HG02938 (cell line): ENCODE measurements at regions not wholly inside any gene's neighbourhood (a gene's known extent, or its start where the extent isn't known, plus 50 kb on each side); places are given as distances from the start of the nearest gene placed in this dataset.
A peak's percentile ranks its signal among the peaks of the same experiment; 100 is the strongest.

ENCODE experiments used
- ATAC-seq: cut with Tn5 transposase; IDR thresholded peaks from one replicate; pipeline ENCODE4 v1.9.1; 2021; ENCODE audit warnings: mild to moderate bottlenecking, moderate library complexity; ENCODE audit not compliant: unreplicated experiment

DNA sequence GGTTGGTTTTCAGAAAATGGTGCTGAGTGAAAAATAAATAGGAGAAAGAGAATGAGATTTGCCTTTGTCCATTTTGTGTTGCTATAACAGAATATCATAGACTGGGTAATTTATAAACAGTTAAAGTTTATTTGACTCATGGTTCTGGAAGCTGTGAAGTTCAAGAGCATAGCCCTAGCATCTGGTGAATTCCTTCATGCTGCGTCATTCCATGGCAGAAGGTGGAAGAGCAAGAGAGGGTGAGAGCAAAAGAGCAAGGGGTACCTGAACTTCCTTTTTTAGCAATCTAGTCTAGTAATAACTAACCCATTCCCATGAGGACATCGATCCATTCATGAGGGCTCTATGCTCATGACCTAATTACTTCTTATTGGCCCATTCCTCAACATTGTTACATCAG, 209.1 kb upstream of the ZP4 start:
- ATAC-seq: no peak

DNA sequence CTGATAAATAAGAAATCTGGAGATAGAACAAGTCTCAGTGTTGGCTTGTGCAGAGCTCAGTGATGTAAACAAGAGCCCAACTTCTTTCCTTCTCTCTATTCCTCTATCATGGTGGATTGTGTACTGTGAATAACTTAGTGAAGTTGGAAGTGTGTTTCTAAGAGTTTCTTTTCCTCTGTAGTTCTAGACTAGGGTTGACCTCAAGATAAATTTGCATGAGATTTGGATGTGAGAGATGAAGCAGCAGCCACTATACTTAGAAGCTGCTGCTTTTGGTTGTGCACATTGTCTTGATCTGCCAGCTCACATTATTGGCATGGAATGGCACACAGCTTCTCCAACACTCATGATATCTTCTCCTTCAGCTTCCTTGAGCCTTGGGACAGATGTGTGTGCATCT, 198.9 kb upstream of the ZP4 start:
- ATAC-seq: no peak

DNA sequence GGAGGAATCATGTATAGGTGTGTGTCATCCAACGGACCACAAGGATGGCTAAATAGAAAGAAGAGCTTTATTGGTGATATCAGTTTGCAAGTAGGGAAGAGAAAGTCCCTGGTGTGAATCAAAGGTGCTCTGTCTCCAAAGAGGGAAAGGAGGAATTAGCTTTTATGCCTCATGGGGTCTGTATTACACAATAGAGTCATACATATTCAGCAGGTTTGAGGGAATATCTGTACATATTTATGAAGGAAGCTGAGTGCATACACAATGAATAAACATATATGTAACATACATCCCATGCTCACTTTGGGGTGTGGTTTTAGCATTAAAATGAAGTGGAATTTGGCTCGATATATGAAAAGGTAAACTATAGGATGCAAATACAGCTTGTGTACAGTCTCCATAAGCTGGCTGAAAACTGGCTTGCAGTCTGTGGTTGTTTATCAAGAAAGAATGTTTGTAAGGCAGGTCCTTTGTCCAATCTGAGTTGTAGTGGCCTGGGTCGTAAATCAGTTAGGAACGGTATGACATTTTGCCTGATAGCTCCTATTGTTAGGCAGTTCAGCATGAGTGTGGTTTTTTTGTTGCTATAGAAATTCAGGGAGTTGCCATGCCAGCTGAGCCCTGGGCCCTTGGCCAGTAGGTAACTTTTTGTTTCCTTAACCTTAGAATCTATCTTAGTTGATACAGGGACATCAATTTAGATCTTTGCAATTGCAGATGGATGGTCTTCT, 198.0 kb upstream of the ZP4 start:
- ATAC-seq: no peak

DNA sequence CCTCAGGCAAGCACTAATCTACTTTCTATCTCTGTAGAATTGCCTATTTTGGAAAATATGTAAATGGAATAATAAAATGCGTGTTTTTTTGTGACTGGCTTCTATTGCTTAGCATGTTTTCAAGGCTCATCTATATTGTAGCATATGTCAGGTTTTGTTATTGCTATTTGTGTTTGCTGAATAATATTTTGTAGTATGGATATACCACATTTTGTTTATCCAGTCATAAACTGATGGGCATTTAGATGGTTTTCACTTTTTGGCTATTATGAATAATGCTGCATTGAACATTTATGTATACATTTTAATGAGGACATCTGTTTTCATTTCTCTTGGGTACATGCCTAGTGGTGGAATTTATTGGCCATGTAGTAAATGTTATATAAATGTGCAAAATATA, 183.3 kb upstream of the ZP4 start:
- no peak for ATAC-seq

GRCh38 chr1:238071061-238071460, 180.3 kb upstream of the ZP4 start:
- ATAC-seq: no peak

DNA sequence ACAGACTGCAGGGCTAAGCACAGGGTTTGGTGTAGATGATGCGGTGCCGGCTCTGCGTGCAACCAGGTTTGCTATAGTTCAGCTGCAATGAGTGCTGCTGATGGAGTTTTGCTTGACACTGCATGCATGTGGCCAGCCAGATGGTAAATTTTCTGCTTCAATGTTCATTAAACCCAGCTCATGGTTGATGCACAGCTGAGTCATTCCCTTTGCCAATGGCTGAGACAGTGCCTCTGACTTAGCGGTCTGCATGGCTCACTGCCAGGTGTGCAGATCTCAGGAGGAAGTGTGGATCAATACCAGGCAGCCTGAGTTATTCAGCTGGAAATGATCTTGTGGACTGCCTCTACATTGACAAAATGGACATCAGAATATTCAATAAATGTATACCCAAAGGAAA, 172.7 kb upstream of the ZP4 start:
- no peak for ATAC-seq

DNA sequence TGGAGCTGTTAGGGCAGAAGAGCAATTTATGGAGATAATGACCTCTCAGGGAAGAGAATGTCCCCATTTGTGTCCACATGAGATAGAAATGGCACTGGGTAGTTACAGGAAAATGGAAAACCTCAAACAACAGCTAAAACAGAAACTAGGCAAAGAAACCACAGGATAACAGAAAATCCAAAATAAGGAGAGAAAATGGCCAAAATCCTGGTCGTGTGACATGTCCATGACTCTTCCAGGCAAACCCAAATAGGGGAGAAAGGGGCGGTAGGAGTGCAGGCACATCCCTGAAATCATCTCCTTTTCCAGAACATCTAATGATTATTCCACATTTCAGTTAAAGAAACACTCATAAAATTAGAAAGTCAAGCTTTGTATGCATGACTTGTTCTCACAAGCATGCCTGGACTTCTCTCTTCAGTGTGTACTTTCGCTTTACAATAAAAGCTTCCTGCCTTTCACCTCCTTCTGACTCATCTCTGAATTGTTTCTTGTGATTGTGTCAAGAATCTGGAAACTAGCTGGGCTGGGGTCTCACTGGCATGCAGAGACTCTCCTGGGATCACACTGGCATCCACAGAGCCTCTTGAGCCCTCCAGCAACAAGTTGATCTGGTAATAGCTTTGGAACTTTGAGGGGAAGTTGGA, 171.4 kb upstream of the ZP4 start:
- peak; percentile 50 for ATAC-seq

- no peak for ATAC-seq
Observed at GRCh38 chr1:238060061-238060460, 169.3 kb upstream of the ZP4 start.

- ATAC-seq: no peak
Observed at GRCh38 chr1:238052496-238053266, 162.0 kb upstream of the ZP4 start.

GRCh38 chr1:238029126-238029525, 138.4 kb upstream of the ZP4 start:
- no peak for ATAC-seq

DNA sequence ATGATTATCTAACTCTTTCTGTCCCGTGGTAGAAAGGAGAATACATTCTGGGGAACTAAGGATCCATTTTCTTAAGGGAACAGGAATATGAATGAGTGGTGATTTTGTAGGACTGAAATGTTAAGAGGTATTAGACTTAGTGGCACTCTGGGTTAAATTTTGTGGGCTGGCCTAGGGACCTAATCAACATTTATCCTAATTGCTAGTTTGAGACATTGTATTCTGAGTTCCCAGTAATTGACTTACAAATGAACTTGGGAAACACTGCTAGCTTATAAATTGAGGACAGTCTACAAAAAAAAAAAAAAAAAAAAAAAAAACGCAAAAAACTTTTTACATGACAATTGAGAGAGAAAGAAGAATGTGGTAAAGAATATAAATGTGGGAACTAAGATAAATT, 136.6 kb upstream of the ZP4 start:
- ATAC-seq: no peak

GRCh38 chr1:238023137-238023536, 132.4 kb upstream of the ZP4 start:
- ATAC-seq: no peak

- no peak for ATAC-seq
Observed at GRCh38 chr1:238018214-238018613, 127.5 kb upstream of the ZP4 start.

- ATAC-seq: no peak
Observed at GRCh38 chr1:238006779-238007178, 116.1 kb upstream of the ZP4 start.

DNA sequence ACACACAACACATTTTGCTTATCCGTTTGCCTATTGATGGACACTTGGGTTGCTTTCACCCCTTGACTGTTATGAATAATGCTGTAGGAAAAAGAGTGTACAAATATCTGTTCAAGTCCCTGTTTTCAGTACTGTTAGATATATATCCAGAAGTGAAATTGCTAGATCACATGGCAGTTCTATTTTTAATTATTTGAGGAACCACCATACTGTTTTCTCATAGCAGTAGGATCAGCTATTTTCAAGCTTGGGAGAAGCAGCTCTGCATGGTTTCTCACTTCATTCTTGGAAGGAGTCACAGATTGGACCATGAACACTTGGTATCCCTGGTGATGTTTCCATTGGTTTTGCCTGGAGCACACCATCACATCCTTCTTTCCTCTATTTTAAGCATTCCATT, 114.4 kb upstream of the ZP4 start:
- ATAC-seq: no peak

- ATAC-seq: no peak
Observed at GRCh38 chr1:238001818-238002217, 111.1 kb upstream of the ZP4 start.

DNA sequence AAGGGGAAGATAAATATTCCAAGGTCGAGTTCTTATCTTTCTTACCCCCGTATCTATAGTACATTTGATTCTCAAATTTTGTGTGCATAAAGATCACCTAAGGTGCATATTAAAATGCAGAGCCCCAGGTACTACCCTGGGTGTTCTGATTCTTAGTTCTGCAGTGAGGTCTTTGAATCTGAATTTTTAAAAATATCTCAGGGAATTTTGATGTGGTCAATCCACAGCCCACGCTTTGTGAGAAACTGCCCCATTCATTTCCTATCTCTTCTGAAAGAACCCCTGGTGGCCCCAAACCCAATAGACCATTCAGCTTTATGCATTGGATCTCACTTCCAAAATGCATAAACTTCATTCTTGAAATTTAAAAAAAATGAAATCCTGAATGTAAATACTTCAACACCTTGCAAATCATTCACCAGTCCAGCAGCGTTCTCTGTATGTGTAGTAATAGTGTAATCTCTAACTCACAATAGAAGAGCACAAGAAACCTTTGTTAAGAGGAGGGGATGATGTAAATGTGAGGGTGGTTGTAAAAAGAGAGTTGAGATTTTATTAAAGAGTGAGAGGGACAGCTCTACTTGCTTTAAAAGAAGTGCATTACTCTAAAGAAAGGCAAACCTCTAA, 108.8 kb upstream of the ZP4 start:
- ATAC-seq: no peak

GRCh38 chr1:237998581-237998980, 107.9 kb upstream of the ZP4 start:
- no peak for ATAC-seq

- no peak for ATAC-seq
Observed at GRCh38 chr1:237983496-237983895, 92.8 kb upstream of the ZP4 start.

- no peak for ATAC-seq
Observed at GRCh38 chr1:237981223-237981622, 90.5 kb upstream of the ZP4 start.

DNA sequence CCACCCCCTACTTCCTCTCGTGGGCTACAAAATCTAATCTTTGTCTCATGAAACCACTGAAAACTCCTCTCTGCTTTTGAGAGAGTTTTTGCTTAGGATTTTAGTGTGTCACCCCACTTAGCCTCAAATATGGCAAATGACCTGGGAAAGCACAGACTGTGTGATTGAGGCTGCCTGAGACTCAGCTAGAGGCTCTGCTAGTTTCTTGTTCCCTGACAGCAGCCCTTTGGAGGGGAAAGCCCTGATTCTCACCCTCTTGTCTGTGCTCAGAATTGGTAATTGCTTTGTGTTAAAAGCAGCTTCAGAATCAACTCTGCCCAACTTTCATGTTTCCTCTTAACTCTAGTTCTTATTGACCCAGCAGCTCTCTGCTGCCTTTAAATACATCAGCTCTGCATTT, 85.6 kb upstream of the ZP4 start:
- no peak for ATAC-seq

DNA sequence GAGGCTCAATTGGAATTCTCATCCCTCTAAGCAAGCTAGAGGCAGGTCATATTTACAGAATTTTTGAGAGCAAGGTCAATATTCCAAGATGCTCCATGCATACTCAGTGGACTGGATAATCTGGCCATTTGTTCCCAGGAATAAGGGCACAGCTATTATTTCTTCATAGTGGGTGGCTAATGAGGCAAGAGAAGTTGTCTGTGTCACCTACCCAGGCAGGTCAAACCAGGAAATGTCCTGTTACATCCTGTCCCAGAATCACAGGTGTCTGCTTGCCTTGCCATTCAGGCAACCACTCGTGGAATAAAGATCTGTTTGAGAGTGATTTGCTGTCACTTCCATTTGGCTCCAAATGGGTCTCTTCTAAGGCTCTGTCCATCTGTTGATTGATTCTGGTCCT, 85.2 kb upstream of the ZP4 start:
- no peak for ATAC-seq
